Activated CD8-positive, alpha-beta memory T cell treated with anti-CD3 and anti-CD28 coated beads, Interleukin-2, amount 50 U/mL, for 24 hours (primary cell): ENCODE measurements at regions not wholly inside any gene's neighbourhood (a gene's known extent, or its start where the extent isn't known, plus 50 kb on each side); places are given as distances from the start of the nearest gene placed in this dataset.

Experiments used
- DNase-seq: peaks from one replicate; pipeline ENCODE4 v3.0.0-alpha.2; 2020; ENCODE audit errors: extremely low read depth

GRCh38 chr2:137729305-137729704 lies 235.0 kb upstream of the HNMT start:
- DNase-seq = no peak

- no peak for DNase-seq
Measured at GRCh38 chr2:137737559-137737958, 226.7 kb upstream of the HNMT start.

- DNase-seq = no peak
Measured at GRCh38 chr2:137741784-137742362, 222.4 kb upstream of the HNMT start.

- DNase-seq = no peak
Measured at GRCh38 chr2:137747509-137747908, 216.8 kb upstream of the HNMT start.

GRCh38 chr2:137748533-137748932 lies 215.7 kb upstream of the HNMT start:
- no peak for DNase-seq

GRCh38 chr2:137764646-137765045 lies 199.6 kb upstream of the HNMT start:
- no peak for DNase-seq

- no peak for DNase-seq
Measured at GRCh38 chr2:137769406-137769805, 194.9 kb upstream of the HNMT start.

- DNase-seq = no peak
Measured at GRCh38 chr2:137770166-137770565, 194.1 kb upstream of the HNMT start.

- no peak for DNase-seq
Measured at GRCh38 chr2:137771064-137771463, 193.2 kb upstream of the HNMT start.

GRCh38 chr2:137772451-137772850 lies 191.8 kb upstream of the HNMT start:
- DNase-seq = no peak

GRCh38 chr2:137775529-137775928 lies 188.7 kb upstream of the HNMT start:
- DNase-seq = no peak

GRCh38 chr2:137776697-137777096 lies 187.6 kb upstream of the HNMT start:
- DNase-seq = no peak

GRCh38 chr2:137797641-137798040 lies 166.6 kb upstream of the HNMT start:
- no peak for DNase-seq

- DNase-seq = no peak
Measured at GRCh38 chr2:137799600-137799999, 164.7 kb upstream of the HNMT start.

GRCh38 chr2:137800386-137800785 lies 163.9 kb upstream of the HNMT start:
- no peak for DNase-seq

GRCh38 chr2:137801228-137801627 lies 163.0 kb upstream of the HNMT start:
- DNase-seq = no peak

- no peak for DNase-seq
Measured at GRCh38 chr2:137802038-137802437, 162.2 kb upstream of the HNMT start.

- no peak for DNase-seq
Measured at GRCh38 chr2:137806068-137806805, 158.0 kb upstream of the HNMT start.

GRCh38 chr2:137809252-137809651 lies 155.0 kb upstream of the HNMT start:
- no peak for DNase-seq

- DNase-seq = no peak
Measured at GRCh38 chr2:137809837-137810236, 154.4 kb upstream of the HNMT start.

- DNase-seq = no peak
Measured at GRCh38 chr2:137812517-137812916, 151.8 kb upstream of the HNMT start.

GRCh38 chr2:137813176-137813575 lies 151.1 kb upstream of the HNMT start:
- DNase-seq = no peak

GRCh38 chr2:137817058-137817457 lies 147.2 kb upstream of the HNMT start:
- no peak for DNase-seq

GRCh38 chr2:137823196-137823595 lies 141.1 kb upstream of the HNMT start:
- no peak for DNase-seq
